GM19324 (cell line): ENCODE measurements at regions not wholly inside any gene's neighbourhood (a gene's known extent, or its start where the extent isn't known, plus 50 kb on each side); places are given as distances from the start of the nearest gene placed in this dataset.

ENCODE experiments used
- ATAC-seq: cut with Tn5 transposase; IDR thresholded peaks from one replicate; pipeline ENCODE4 v1.9.1; 2021; ENCODE audit warnings: mild to moderate bottlenecking, moderate library complexity; ENCODE audit not compliant: unreplicated experiment, low FRiP score

- no peak for ATAC-seq
Observed at GRCh38 chr17:72254808-72255449, 134.1 kb downstream of the SOX9 start.

- no peak for ATAC-seq
Observed at GRCh38 chr17:72255481-72255880, 134.7 kb downstream of the SOX9 start.

- ATAC-seq: no peak
Observed at GRCh38 chr17:72258711-72259110, 137.9 kb downstream of the SOX9 start.

GRCh38 chr17:72259922-72260321, 139.1 kb downstream of the SOX9 start:
- ATAC-seq: no peak

- ATAC-seq: no peak
Observed at GRCh38 chr17:72262766-72263165, 141.9 kb downstream of the SOX9 start.

GRCh38 chr17:72264682-72265405, 144.0 kb downstream of the SOX9 start:
- ATAC-seq: no peak

- ATAC-seq: no peak
Observed at GRCh38 chr17:72266112-72266775, 145.4 kb downstream of the SOX9 start.

- no peak for ATAC-seq
Observed at GRCh38 chr17:72267601-72268000, 146.8 kb downstream of the SOX9 start.

GRCh38 chr17:72268431-72268830, 147.6 kb downstream of the SOX9 start:
- ATAC-seq: no peak

GRCh38 chr17:72270273-72270924, 149.6 kb downstream of the SOX9 start:
- no peak for ATAC-seq

GRCh38 chr17:72271603-72272002, 150.8 kb downstream of the SOX9 start:
- no peak for ATAC-seq

GRCh38 chr17:72273289-72274056, 152.7 kb downstream of the SOX9 start:
- ATAC-seq: no peak

- ATAC-seq: no peak
Observed at GRCh38 chr17:72274614-72275013, 153.8 kb downstream of the SOX9 start.

- no peak for ATAC-seq
Observed at GRCh38 chr17:72280881-72281280, 160.1 kb downstream of the SOX9 start.

GRCh38 chr17:72282439-72283029, 161.7 kb downstream of the SOX9 start:
- no peak for ATAC-seq

- ATAC-seq: no peak
Observed at GRCh38 chr17:72284806-72285205, 164.0 kb downstream of the SOX9 start.

- no peak for ATAC-seq
Observed at GRCh38 chr17:72287586-72287985, 166.8 kb downstream of the SOX9 start.

GRCh38 chr17:72294487-72294893, 173.7 kb downstream of the SOX9 start:
- no peak for ATAC-seq

GRCh38 chr17:72295916-72296315, 175.1 kb downstream of the SOX9 start:
- no peak for ATAC-seq

GRCh38 chr17:72296456-72296855, 175.6 kb downstream of the SOX9 start:
- no peak for ATAC-seq
